ENCODE measurements at regions not wholly inside any gene's neighbourhood (a gene's known extent, or its start where the extent isn't known, plus 50 kb on each side); places are given as distances from the start of the nearest gene placed in this dataset.

- no peak for TF ChIP-seq CTCF (IDR thresholded peaks at IDR 0.05)
- TF ChIP-seq ZFX (IDR thresholded peaks at IDR 0.05; ENCODE audit: borderline replicate concordance): no peak
These were observed 1891.2 kb downstream of the NCAM2 start for GRCh38 chr21:22889445-22889844.

Measured in 22Rv1 (cell line).